Body of pancreas (tissue), 4 donors: ENCODE measurements at regions not wholly inside any gene's neighbourhood (a gene's known extent, or its start where the extent isn't known, plus 50 kb on each side); places are given as distances from the start of the nearest gene placed in this dataset.

Experiments used
- POLR2A ChIP-seq, 3 donors: fragments of 450-650 bp; IDR thresholded peaks; one replicate each; pipeline ENCODE4 v1.6.1; 2016; ENCODE audit warnings: antibody characterized with exemption in 3 of 3, mild to moderate bottlenecking in 2 of 3
- TF ChIP-seq, protein P1 (sequence below), 7 experiments: fragments of 450-650 bp in 4 of 7; fragments of 200-600 bp in 3 of 7; sonication (generic) in 3 of 7; IDR thresholded peaks; one replicate each; pipeline ENCODE4 v1.5.1; 2016 to 2019; ENCODE audit warnings: antibody characterized with exemption in 7 of 7

DNA sequence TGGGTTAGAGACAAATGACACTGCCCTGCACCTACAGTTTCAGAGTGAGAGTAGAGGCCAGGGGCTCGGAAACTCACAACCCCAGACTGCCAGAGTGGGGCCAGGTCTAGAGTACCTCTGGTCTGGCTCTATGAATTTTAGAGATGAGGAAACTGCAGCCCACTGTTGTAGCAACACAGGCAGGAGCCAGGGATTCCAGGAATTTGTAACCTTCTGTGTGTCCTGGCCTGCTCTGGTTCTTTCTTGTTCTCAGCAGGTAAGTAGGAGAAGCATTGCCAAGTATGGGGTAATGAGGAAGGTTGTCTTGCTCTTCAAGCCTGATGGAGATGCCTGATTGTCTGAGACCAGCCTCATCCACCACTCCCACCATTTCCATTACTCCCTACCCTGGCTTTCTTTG lies 221.8 kb downstream of the UACA start:
- TF ChIP-seq, protein P1, sequence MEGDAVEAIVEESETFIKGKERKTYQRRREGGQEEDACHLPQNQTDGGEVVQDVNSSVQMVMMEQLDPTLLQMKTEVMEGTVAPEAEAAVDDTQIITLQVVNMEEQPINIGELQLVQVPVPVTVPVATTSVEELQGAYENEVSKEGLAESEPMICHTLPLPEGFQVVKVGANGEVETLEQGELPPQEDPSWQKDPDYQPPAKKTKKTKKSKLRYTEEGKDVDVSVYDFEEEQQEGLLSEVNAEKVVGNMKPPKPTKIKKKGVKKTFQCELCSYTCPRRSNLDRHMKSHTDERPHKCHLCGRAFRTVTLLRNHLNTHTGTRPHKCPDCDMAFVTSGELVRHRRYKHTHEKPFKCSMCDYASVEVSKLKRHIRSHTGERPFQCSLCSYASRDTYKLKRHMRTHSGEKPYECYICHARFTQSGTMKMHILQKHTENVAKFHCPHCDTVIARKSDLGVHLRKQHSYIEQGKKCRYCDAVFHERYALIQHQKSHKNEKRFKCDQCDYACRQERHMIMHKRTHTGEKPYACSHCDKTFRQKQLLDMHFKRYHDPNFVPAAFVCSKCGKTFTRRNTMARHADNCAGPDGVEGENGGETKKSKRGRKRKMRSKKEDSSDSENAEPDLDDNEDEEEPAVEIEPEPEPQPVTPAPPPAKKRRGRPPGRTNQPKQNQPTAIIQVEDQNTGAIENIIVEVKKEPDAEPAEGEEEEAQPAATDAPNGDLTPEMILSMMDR (IDR thresholded peaks at IDR 0.05): no peak
- no peak for TF ChIP-seq POLR2A (IDR thresholded peaks at IDR 0.05)
